ENCODE measurements at regions not wholly inside any gene's neighbourhood (a gene's known extent, or its start where the extent isn't known, plus 50 kb on each side); places are given as distances from the start of the nearest gene placed in this dataset.

DNA sequence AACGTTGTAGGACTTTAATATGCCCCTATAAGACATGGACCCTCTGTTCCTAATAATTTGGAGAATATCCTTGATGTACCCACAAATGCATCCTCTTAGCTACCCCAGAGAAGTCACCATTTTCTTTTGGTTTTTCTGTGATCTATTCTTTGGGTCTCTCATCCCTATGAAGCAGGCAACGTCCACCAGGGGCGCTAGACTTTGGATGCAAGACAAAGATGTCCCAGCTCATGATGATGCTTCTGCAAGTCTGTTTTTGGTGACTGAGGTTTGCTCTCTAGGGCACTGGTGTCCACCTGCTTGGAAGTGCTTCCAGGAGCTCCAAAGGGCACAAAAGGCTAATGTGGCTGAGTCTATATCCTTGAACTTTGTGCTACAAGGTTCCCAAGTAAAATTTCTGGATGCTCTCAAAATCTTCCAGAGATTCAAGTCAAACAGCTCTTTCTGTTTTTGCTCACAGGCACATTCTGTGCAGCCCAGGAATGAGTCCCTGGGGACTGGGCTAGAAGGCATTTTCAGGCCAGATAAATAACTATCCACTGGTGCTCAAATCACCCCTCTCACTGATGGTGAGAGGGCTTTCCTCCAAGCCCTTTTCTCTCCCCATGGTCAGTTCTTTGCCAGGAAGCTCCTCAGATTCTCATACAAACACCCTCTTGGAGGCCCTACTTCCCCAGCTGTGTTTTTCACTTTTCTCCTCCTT lies 166.4 kb downstream of the C7orf25 start:
- TF ChIP-seq, protein P1, sequence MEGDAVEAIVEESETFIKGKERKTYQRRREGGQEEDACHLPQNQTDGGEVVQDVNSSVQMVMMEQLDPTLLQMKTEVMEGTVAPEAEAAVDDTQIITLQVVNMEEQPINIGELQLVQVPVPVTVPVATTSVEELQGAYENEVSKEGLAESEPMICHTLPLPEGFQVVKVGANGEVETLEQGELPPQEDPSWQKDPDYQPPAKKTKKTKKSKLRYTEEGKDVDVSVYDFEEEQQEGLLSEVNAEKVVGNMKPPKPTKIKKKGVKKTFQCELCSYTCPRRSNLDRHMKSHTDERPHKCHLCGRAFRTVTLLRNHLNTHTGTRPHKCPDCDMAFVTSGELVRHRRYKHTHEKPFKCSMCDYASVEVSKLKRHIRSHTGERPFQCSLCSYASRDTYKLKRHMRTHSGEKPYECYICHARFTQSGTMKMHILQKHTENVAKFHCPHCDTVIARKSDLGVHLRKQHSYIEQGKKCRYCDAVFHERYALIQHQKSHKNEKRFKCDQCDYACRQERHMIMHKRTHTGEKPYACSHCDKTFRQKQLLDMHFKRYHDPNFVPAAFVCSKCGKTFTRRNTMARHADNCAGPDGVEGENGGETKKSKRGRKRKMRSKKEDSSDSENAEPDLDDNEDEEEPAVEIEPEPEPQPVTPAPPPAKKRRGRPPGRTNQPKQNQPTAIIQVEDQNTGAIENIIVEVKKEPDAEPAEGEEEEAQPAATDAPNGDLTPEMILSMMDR (IDR thresholded peaks at IDR 0.05; ENCODE audit: insufficient read depth, low read length, poor library complexity, severe bottlenecking) = peak; percentile 88
- DNase-seq (ENCODE audit: extremely low read depth, insufficient read length) = no peak

GRCh38 chr7:42744746-42745145 lies 167.1 kb downstream of the C7orf25 start:
- no peak for DNase-seq (ENCODE audit: extremely low read depth, insufficient read length)
- TF ChIP-seq, protein P1 (IDR thresholded peaks at IDR 0.05; ENCODE audit: insufficient read depth, low read length, poor library complexity, severe bottlenecking) = no peak
- Histone ChIP-seq H3K4me3 (replicated peaks; ENCODE audit: low read depth, low read length) (no peak overlapping the region), H3K36me3 (ENCODE audit: control insufficient read depth, insufficient read depth, low read length) (no peaks in the 10 kb centered on the region), H3K27me3 (replicated peaks; ENCODE audit: control insufficient read depth, insufficient read depth, low read length) (no peaks in the 10 kb centered on the region)

More for the DNA sequence above, 166.4 kb downstream of the C7orf25 start:
- Histone ChIP-seq H3K36me3 (ENCODE audit: control insufficient read depth, insufficient read depth, low read length) (no peaks in the 10 kb centered on the region), H3K27me3 (replicated peaks; ENCODE audit: control insufficient read depth, insufficient read depth, low read length) (no peaks in the 10 kb centered on the region), H3K4me3 (replicated peaks; ENCODE audit: low read depth, low read length) (no peak overlapping the region)

- H3K36me3 ChIP-seq (ENCODE audit: control insufficient read depth, insufficient read depth, low read length) = no peaks in the 10 kb centered on the region
- no peak for DNase-seq (ENCODE audit: extremely low read depth, insufficient read length)
- no peak overlapping the region for H3K4me3 ChIP-seq (replicated peaks; ENCODE audit: low read depth, low read length)
- H3K27me3 ChIP-seq (replicated peaks; ENCODE audit: control insufficient read depth, insufficient read depth, low read length) = no peaks in the 10 kb centered on the region
- TF ChIP-seq, protein P1 (IDR thresholded peaks at IDR 0.05; ENCODE audit: insufficient read depth, low read length, poor library complexity, severe bottlenecking) = no peak
These were observed 168.6 kb downstream of the C7orf25 start for GRCh38 chr7:42743077-42743858.

GRCh38 chr7:42742318-42742717 lies 169.6 kb downstream of the C7orf25 start:
- Histone ChIP-seq H3K4me3 (replicated peaks; ENCODE audit: low read depth, low read length) (no peak overlapping the region), H3K36me3 (ENCODE audit: control insufficient read depth, insufficient read depth, low read length) (no peaks in the 10 kb centered on the region), H3K27me3 (replicated peaks; ENCODE audit: control insufficient read depth, insufficient read depth, low read length) (no peaks in the 10 kb centered on the region)
- DNase-seq (ENCODE audit: extremely low read depth, insufficient read length) = no peak
- TF ChIP-seq, protein P1 (IDR thresholded peaks at IDR 0.05; ENCODE audit: insufficient read depth, low read length, poor library complexity, severe bottlenecking) = no peak

GRCh38 chr7:42740408-42740807 lies 171.5 kb downstream of the C7orf25 start:
- no peak for DNase-seq (ENCODE audit: extremely low read depth, insufficient read length)
- TF ChIP-seq, protein P1 (IDR thresholded peaks at IDR 0.05; ENCODE audit: insufficient read depth, low read length, poor library complexity, severe bottlenecking) = no peak
- Histone ChIP-seq H3K4me3 (replicated peaks; ENCODE audit: low read depth, low read length) (no peak overlapping the region), H3K27me3 (replicated peaks; ENCODE audit: control insufficient read depth, insufficient read depth, low read length) (no peaks in the 10 kb centered on the region), H3K36me3 (ENCODE audit: control insufficient read depth, insufficient read depth, low read length) (no peaks in the 10 kb centered on the region)
